ENCODE measurements at regions not wholly inside any gene's neighbourhood (a gene's known extent, or its start where the extent isn't known, plus 50 kb on each side); places are given as distances from the start of the nearest gene placed in this dataset.

GRCh38 chr11:34564406-34564805 is 50.8 kb upstream of the ELF5 start:
- peak; percentile 75 for DNase-seq (ENCODE audit: low read depth)
- no peak overlapping the region for H3K4me3 ChIP-seq (ENCODE audit: low read length)
- no peak for TF ChIP-seq CTCF (IDR thresholded peaks at IDR 0.05; ENCODE audit: insufficient read depth, low read depth, low read length, missing control alignments)

GRCh38 chr11:34564807-34565241 is 51.2 kb upstream of the ELF5 start:
- TF ChIP-seq CTCF (IDR thresholded peaks at IDR 0.05; ENCODE audit: insufficient read depth, low read depth, low read length, missing control alignments): no peak
- H3K4me3 ChIP-seq (ENCODE audit: low read length): no peak overlapping the region
- DNase-seq (ENCODE audit: low read depth): peak; percentile 4

DNA sequence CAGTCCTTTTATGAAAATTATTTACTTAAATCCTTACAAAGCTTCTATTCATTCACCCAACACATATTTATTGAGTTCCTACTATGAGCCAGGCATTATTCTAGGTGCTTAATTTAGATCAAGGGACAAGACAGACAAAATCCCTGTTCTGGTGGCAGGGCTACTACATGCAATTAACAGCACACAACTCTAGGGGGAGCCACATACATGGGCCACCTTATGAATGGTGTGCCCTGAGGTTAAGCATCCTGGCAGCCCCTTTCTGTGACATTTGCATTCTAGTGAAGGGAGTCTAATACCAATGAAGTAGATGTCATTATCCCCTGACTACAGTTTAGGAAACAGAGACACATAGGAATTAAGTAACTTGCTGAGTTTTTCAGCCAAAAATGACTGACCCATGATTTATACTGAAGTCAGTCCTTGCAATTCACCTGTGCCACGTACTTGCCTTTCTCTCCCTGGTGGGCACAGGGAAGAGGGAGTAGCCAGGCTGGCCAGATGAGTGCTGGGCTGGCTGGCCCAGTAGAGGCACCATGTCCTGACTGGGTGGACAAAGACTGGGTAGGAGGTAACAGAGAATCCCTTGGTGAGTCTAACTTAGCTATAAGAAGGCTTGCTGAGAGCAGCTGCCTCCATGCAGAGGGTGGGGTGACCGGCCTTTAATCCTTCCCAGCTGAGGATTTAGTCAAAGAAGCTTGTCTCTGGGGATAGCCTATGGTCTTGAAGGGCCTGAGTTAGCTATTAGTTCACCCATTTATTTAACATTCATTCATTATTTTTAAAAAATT is 52.0 kb upstream of the ELF5 start:
- H3K4me3 ChIP-seq (ENCODE audit: low read length): no peak overlapping the region
- TF ChIP-seq CTCF (IDR thresholded peaks at IDR 0.05; ENCODE audit: insufficient read depth, low read depth, low read length, missing control alignments): peak; percentile 47
- DNase-seq (ENCODE audit: low read depth): peak; percentile 16

GRCh38 chr11:34566208-34566551 is 52.6 kb upstream of the ELF5 start:
- no peak for DNase-seq (ENCODE audit: low read depth)
- TF ChIP-seq CTCF (IDR thresholded peaks at IDR 0.05; ENCODE audit: insufficient read depth, low read depth, low read length, missing control alignments): no peak
- no peak overlapping the region for H3K4me3 ChIP-seq (ENCODE audit: low read length)

- no peak overlapping the region for H3K4me3 ChIP-seq (ENCODE audit: low read length)
- TF ChIP-seq CTCF (IDR thresholded peaks at IDR 0.05; ENCODE audit: insufficient read depth, low read depth, low read length, missing control alignments): no peak
- DNase-seq (ENCODE audit: low read depth): no peak
Measured at GRCh38 chr11:34566736-34567135, 53.1 kb upstream of the ELF5 start.

DNA sequence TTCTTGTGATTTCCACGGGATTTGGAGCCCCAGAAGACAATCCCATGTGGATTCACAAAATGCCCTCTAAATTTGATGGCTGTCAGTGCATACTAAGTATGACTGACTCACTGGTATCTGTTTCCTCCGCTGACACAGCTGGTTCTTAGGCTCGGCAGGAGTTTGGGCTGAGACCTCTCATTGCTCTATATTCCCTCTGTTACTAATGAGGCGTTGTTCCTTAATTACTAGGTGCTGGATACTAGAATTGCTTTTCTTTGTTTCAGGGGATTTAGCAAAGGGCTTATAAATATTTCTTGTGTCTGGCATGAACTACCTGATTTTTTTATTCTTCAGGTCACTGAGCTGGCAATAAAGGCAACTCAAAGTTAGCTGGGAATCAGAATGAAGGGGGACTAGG is 53.2 kb upstream of the EHF start:
- peak; percentile 32 for DNase-seq (ENCODE audit: low read depth)
- TF ChIP-seq CTCF (IDR thresholded peaks at IDR 0.05; ENCODE audit: insufficient read depth, low read depth, low read length, missing control alignments): no peak

GRCh38 chr11:34570584-34570983 is 50.3 kb upstream of the EHF start:
- TF ChIP-seq CTCF (IDR thresholded peaks at IDR 0.05; ENCODE audit: insufficient read depth, low read depth, low read length, missing control alignments): no peak
- peak; percentile 94 for DNase-seq (ENCODE audit: low read depth)
- H3K4me3 ChIP-seq (ENCODE audit: low read length): no peak overlapping the region

More for the DNA sequence above, 53.2 kb upstream of the EHF start:
- H3K4me3 ChIP-seq (ENCODE audit: low read length): no peak overlapping the region
